ENCODE measurements at regions not wholly inside any gene's neighbourhood (a gene's known extent, or its start where the extent isn't known, plus 50 kb on each side); places are given as distances from the start of the nearest gene placed in this dataset.

GRCh38 chr10:18960466-18961079, 88.0 kb upstream of the MALRD1 start:
- WGBS, 2 donors (ENCODE audit: low coverage in 1 of 2), result 84 to 94% methylated on average over 6 to 11 of the region's 11 CpGs
- H3K4me1 ChIP-seq, result no peaks in the 10 kb centered on the region
- intact Hi-C loops (cut with DNase I; ENCODE audit: low total_unique reads), result no loop called here
- no peak overlapping the region for H3K4me3 ChIP-seq
- DNase-seq, result no peak
- H3K36me3 ChIP-seq, result no peaks in the 10 kb centered on the region
- H3K27ac ChIP-seq, result no peak overlapping the region
- no peaks in the 10 kb centered on the region for H3K9me3 ChIP-seq
- in situ Hi-C loops (cut with MboI; ENCODE audit: low pct_ligation_motif_present in 1 of 4, low pct_unique_long_range_greater_than_20kb in 1 of 4, low sequenced_read_pairs in 3 of 4), result no loop called here
- TF ChIP-seq EP300 (IDR thresholded peaks at IDR 0.05; ENCODE audit: low read depth), result no peak
- no peak for TF ChIP-seq CTCF (IDR thresholded peaks at IDR 0.05)
- TF ChIP-seq POLR2AphosphoS5 (IDR thresholded peaks at IDR 0.05), result no peak
- no peak for TF ChIP-seq POLR2A (IDR thresholded peaks at IDR 0.05)
- H3K27me3 ChIP-seq, result no peaks in the 10 kb centered on the region

- no peak overlapping the region for H3K4me3 ChIP-seq
- H3K9me3 ChIP-seq, result no peaks in the 10 kb centered on the region
- TF ChIP-seq POLR2AphosphoS5 (IDR thresholded peaks at IDR 0.05), result no peak
- no peaks in the 10 kb centered on the region for H3K4me1 ChIP-seq
- H3K27ac ChIP-seq, result no peak overlapping the region
- no peaks in the 10 kb centered on the region for H3K36me3 ChIP-seq
- intact Hi-C loops (cut with DNase I; ENCODE audit: low total_unique reads), result no loop called here
- in situ Hi-C loops (cut with MboI; ENCODE audit: low pct_ligation_motif_present in 1 of 4, low pct_unique_long_range_greater_than_20kb in 1 of 4, low sequenced_read_pairs in 3 of 4), result no loop called here
- 81 to 82% methylated on average over 1 of the region's 1 CpG for WGBS, 2 donors (ENCODE audit: low coverage in 1 of 2)
- no peak for DNase-seq
- H3K27me3 ChIP-seq, result no peaks in the 10 kb centered on the region
Observed at GRCh38 chr10:18968159-18968558, 80.4 kb upstream of the MALRD1 start.

GRCh38 chr10:18976696-18977251, 71.8 kb upstream of the MALRD1 start:
- DNase-seq, result no peak
- intact Hi-C loops (cut with DNase I; ENCODE audit: low total_unique reads) (no loop called here), in situ Hi-C loops (cut with MboI; ENCODE audit: low pct_ligation_motif_present in 1 of 4, low pct_unique_long_range_greater_than_20kb in 1 of 4, low sequenced_read_pairs in 3 of 4) (no loop called here)
- no peaks in the 10 kb centered on the region for H3K9me3 ChIP-seq
- no peak overlapping the region for H3K27ac ChIP-seq
- WGBS, 2 donors (ENCODE audit: low coverage in 1 of 2), result 40 to 51% methylated on average over 4 of the region's 4 CpGs
- H3K4me1 ChIP-seq, result no peaks in the 10 kb centered on the region
- H3K4me3 ChIP-seq, result no peak overlapping the region
- H3K36me3 ChIP-seq, result no peaks in the 10 kb centered on the region
- TF ChIP-seq POLR2A (IDR thresholded peaks at IDR 0.05) (no peak), EP300 (IDR thresholded peaks at IDR 0.05; ENCODE audit: low read depth) (no peak), CTCF (IDR thresholded peaks at IDR 0.05) (no peak), POLR2AphosphoS5 (IDR thresholded peaks at IDR 0.05) (no peak)
- H3K27me3 ChIP-seq, result no peaks in the 10 kb centered on the region

GRCh38 chr10:18980089-18980629, 68.4 kb upstream of the MALRD1 start:
- Histone ChIP-seq H3K4me3 (no peak overlapping the region), H3K9me3 (no peaks in the 10 kb centered on the region), H3K27me3 (no peaks in the 10 kb centered on the region), H3K4me1 (no peaks in the 10 kb centered on the region), H3K27ac (no peak overlapping the region), H3K36me3 (no peaks in the 10 kb centered on the region)
- in situ Hi-C loops (cut with MboI; ENCODE audit: low pct_ligation_motif_present in 1 of 4, low pct_unique_long_range_greater_than_20kb in 1 of 4, low sequenced_read_pairs in 3 of 4), result no loop called here
- TF ChIP-seq POLR2AphosphoS5 (IDR thresholded peaks at IDR 0.05) (no peak), CTCF (IDR thresholded peaks at IDR 0.05) (no peak), EP300 (IDR thresholded peaks at IDR 0.05; ENCODE audit: low read depth) (no peak), POLR2A (IDR thresholded peaks at IDR 0.05) (no peak)
- 54 to 58% methylated on average over 4 of the region's 4 CpGs for WGBS, 2 donors (ENCODE audit: low coverage in 1 of 2)
- intact Hi-C loops (cut with DNase I; ENCODE audit: low total_unique reads), result no loop called here
- no peak for DNase-seq
